T-helper 2 cell treated with Interferon-gamma antibody and Interleukin-4, amounts not matched to agents 5 μg/mL and 100 μg/mL, for 36 hours (primary cell): ENCODE measurements at regions not wholly inside any gene's neighbourhood (a gene's known extent, or its start where the extent isn't known, plus 50 kb on each side); places are given as distances from the start of the nearest gene placed in this dataset.

Experiments
- DNase-seq: peaks from one replicate; pipeline ENCODE4 v3.0.0; 2021; ENCODE audit warnings: low spot score
- H3K27ac Mint-ChIP-seq: one replicate; pipeline ENCODE4 v1.8.0; 2021; ENCODE audit warnings: mild to moderate bottlenecking, mixed read lengths
- H3K27me3 Mint-ChIP-seq: one replicate; pipeline ENCODE4 v1.8.0; 2021; ENCODE audit warnings: low read depth, mixed read lengths
- H3K36me3 Mint-ChIP-seq: one replicate; pipeline ENCODE4 v1.8.0; 2021; ENCODE audit warnings: low read depth, mixed read lengths
- H3K4me1 Mint-ChIP-seq: one replicate; pipeline ENCODE4 v1.8.0; 2021; ENCODE audit warnings: low read depth, mixed read lengths
- H3K4me3 Mint-ChIP-seq: one replicate; pipeline ENCODE4 v1.8.0; 2022; ENCODE audit warnings: mild to moderate bottlenecking, moderate library complexity, mixed read lengths
- H3K9me3 Mint-ChIP-seq: one replicate; pipeline ENCODE4 v1.8.0; 2021; ENCODE audit warnings: mixed read lengths

GRCh38 chr4:34633241-34633640 lies 1611.1 kb downstream of the ARAP2 start:
- H3K4me3 Mint-ChIP-seq: no peak overlapping the region
- H3K36me3 Mint-ChIP-seq: no peaks in the 10 kb centered on the region

GRCh38 chr4:34636623-34637022 lies 1607.7 kb downstream of the ARAP2 start:
- H3K9me3 Mint-ChIP-seq: peaks cover 18% of the 10 kb centered on the region
- no peaks in the 10 kb centered on the region for H3K27me3 Mint-ChIP-seq
- H3K27ac Mint-ChIP-seq: no peak overlapping the region
- no peaks in the 10 kb centered on the region for H3K36me3 Mint-ChIP-seq
- no peak for DNase-seq
- H3K4me1 Mint-ChIP-seq: no peaks in the 10 kb centered on the region
- H3K4me3 Mint-ChIP-seq: no peak overlapping the region

More at GRCh38 chr4:34633241-34633640, 1611.1 kb downstream of the ARAP2 start:
- Mint-ChIP-seq H3K4me1 (no peaks in the 10 kb centered on the region), H3K27me3 (no peaks in the 10 kb centered on the region), H3K27ac (no peak overlapping the region), H3K9me3 (peaks cover 21% of the 10 kb centered on the region)
- no peak for DNase-seq

GRCh38 chr4:34643476-34643875 lies 1600.8 kb downstream of the ARAP2 start:
- Mint-ChIP-seq H3K4me3 (no peak overlapping the region), H3K27me3 (no peaks in the 10 kb centered on the region), H3K9me3 (peaks cover 28% of the 10 kb centered on the region), H3K27ac (no peak overlapping the region), H3K36me3 (no peaks in the 10 kb centered on the region), H3K4me1 (no peaks in the 10 kb centered on the region)
- no peak for DNase-seq

- Mint-ChIP-seq H3K4me1 (no peaks in the 10 kb centered on the region), H3K9me3 (peaks cover 25% of the 10 kb centered on the region), H3K27me3 (no peaks in the 10 kb centered on the region), H3K27ac (no peak overlapping the region), H3K4me3 (no peak overlapping the region), H3K36me3 (no peaks in the 10 kb centered on the region)
- DNase-seq: no peak
These were observed 1599.7 kb downstream of the ARAP2 start for GRCh38 chr4:34644579-34645115.

- H3K4me3 Mint-ChIP-seq: no peak overlapping the region
- no peaks in the 10 kb centered on the region for H3K27me3 Mint-ChIP-seq
- no peaks in the 10 kb centered on the region for H3K4me1 Mint-ChIP-seq
- DNase-seq: no peak
- no peaks in the 10 kb centered on the region for H3K36me3 Mint-ChIP-seq
- H3K9me3 Mint-ChIP-seq: peaks cover 19% of the 10 kb centered on the region
- H3K27ac Mint-ChIP-seq: no peak overlapping the region
These were observed 1594.6 kb downstream of the ARAP2 start for GRCh38 chr4:34649716-34650115.

- Mint-ChIP-seq H3K9me3 (peaks cover 24% of the 10 kb centered on the region), H3K4me3 (no peak overlapping the region), H3K27me3 (no peaks in the 10 kb centered on the region), H3K36me3 (no peaks in the 10 kb centered on the region), H3K4me1 (no peaks in the 10 kb centered on the region), H3K27ac (no peak overlapping the region)
- no peak for DNase-seq
These were observed 1580.3 kb downstream of the ARAP2 start for GRCh38 chr4:34664051-34664450.

GRCh38 chr4:34676400-34676799 lies 1567.9 kb downstream of the ARAP2 start:
- Mint-ChIP-seq H3K4me3 (no peak overlapping the region), H3K4me1 (no peaks in the 10 kb centered on the region), H3K27ac (no peak overlapping the region), H3K27me3 (no peaks in the 10 kb centered on the region), H3K36me3 (no peaks in the 10 kb centered on the region), H3K9me3 (peaks cover 44% of the 10 kb centered on the region)
- DNase-seq: no peak

GRCh38 chr4:34678431-34678830 lies 1565.9 kb downstream of the ARAP2 start:
- Mint-ChIP-seq H3K4me1 (no peaks in the 10 kb centered on the region), H3K4me3 (no peak overlapping the region), H3K36me3 (no peaks in the 10 kb centered on the region), H3K27me3 (no peaks in the 10 kb centered on the region), H3K27ac (no peak overlapping the region), H3K9me3 (peaks cover 28% of the 10 kb centered on the region)
- DNase-seq: no peak

GRCh38 chr4:34679228-34679627 lies 1565.1 kb downstream of the ARAP2 start:
- no peaks in the 10 kb centered on the region for H3K36me3 Mint-ChIP-seq
- H3K27me3 Mint-ChIP-seq: no peaks in the 10 kb centered on the region
- DNase-seq: no peak
- H3K4me3 Mint-ChIP-seq: no peak overlapping the region
- H3K4me1 Mint-ChIP-seq: no peaks in the 10 kb centered on the region
- peaks cover 31% of the 10 kb centered on the region for H3K9me3 Mint-ChIP-seq
- H3K27ac Mint-ChIP-seq: no peak overlapping the region

- H3K27me3 Mint-ChIP-seq: no peaks in the 10 kb centered on the region
- H3K27ac Mint-ChIP-seq: no peak overlapping the region
- no peaks in the 10 kb centered on the region for H3K36me3 Mint-ChIP-seq
- no peak for DNase-seq
- H3K4me1 Mint-ChIP-seq: no peaks in the 10 kb centered on the region
- peaks cover 55% of the 10 kb centered on the region for H3K9me3 Mint-ChIP-seq
- H3K4me3 Mint-ChIP-seq: no peak overlapping the region
These were observed 1534.8 kb downstream of the ARAP2 start for GRCh38 chr4:34709564-34709963.

- H3K36me3 Mint-ChIP-seq: no peaks in the 10 kb centered on the region
These were observed 1525.6 kb downstream of the ARAP2 start for GRCh38 chr4:34718576-34719245.

GRCh38 chr4:34720571-34720970 lies 1523.7 kb downstream of the ARAP2 start:
- peaks cover 1% of the 10 kb centered on the region for H3K9me3 Mint-ChIP-seq
- H3K27ac Mint-ChIP-seq: no peak overlapping the region
- H3K4me3 Mint-ChIP-seq: no peak overlapping the region
- DNase-seq: no peak
- H3K36me3 Mint-ChIP-seq: no peaks in the 10 kb centered on the region
- no peaks in the 10 kb centered on the region for H3K27me3 Mint-ChIP-seq
- H3K4me1 Mint-ChIP-seq: no peaks in the 10 kb centered on the region

More at GRCh38 chr4:34718576-34719245, 1525.6 kb downstream of the ARAP2 start:
- DNase-seq: no peak
- Mint-ChIP-seq H3K27ac (no peak overlapping the region), H3K27me3 (no peaks in the 10 kb centered on the region), H3K9me3 (peaks cover 6% of the 10 kb centered on the region), H3K4me1 (no peaks in the 10 kb centered on the region), H3K4me3 (no peak overlapping the region)

- no peak for DNase-seq
- H3K36me3 Mint-ChIP-seq: no peaks in the 10 kb centered on the region
- H3K4me1 Mint-ChIP-seq: no peaks in the 10 kb centered on the region
- H3K9me3 Mint-ChIP-seq: no peaks in the 10 kb centered on the region
- H3K4me3 Mint-ChIP-seq: no peak overlapping the region
- no peak overlapping the region for H3K27ac Mint-ChIP-seq
- H3K27me3 Mint-ChIP-seq: no peaks in the 10 kb centered on the region
These were observed 1522.5 kb downstream of the ARAP2 start for GRCh38 chr4:34721835-34722234.

GRCh38 chr4:34723605-34724004 lies 1520.7 kb downstream of the ARAP2 start:
- no peak for DNase-seq
- no peak overlapping the region for H3K27ac Mint-ChIP-seq
- H3K36me3 Mint-ChIP-seq: no peaks in the 10 kb centered on the region
- H3K27me3 Mint-ChIP-seq: no peaks in the 10 kb centered on the region
- H3K4me1 Mint-ChIP-seq: no peaks in the 10 kb centered on the region
- H3K9me3 Mint-ChIP-seq: peaks cover 4% of the 10 kb centered on the region
- no peak overlapping the region for H3K4me3 Mint-ChIP-seq

GRCh38 chr4:34724491-34724890 lies 1519.8 kb downstream of the ARAP2 start:
- no peak for DNase-seq
- Mint-ChIP-seq H3K4me3 (no peak overlapping the region), H3K4me1 (no peaks in the 10 kb centered on the region), H3K27ac (no peak overlapping the region), H3K9me3 (peaks cover 6% of the 10 kb centered on the region), H3K27me3 (no peaks in the 10 kb centered on the region), H3K36me3 (no peaks in the 10 kb centered on the region)
